ENCODE measurements at regions not wholly inside any gene's neighbourhood (a gene's known extent, or its start where the extent isn't known, plus 50 kb on each side); places are given as distances from the start of the nearest gene placed in this dataset.

GRCh38 chr7:86969865-86970264 lies 89.6 kb downstream of the ELAPOR2 start:
- Histone ChIP-seq H3K4me2 (ENCODE audit: low read depth, low read length, poor library complexity, severe bottlenecking) (no peak overlapping the region), H3K9ac (ENCODE audit: low read depth, low read length, poor library complexity, severe bottlenecking) (no peak overlapping the region), H3K27me3 (ENCODE audit: insufficient read depth, low read length, poor library complexity, severe bottlenecking) (no peaks in the 10 kb centered on the region), H3K9me3 (ENCODE audit: insufficient read depth, low read depth, low read length) (no peaks in the 10 kb centered on the region), H3K4me1 (ENCODE audit: insufficient read depth, low read length, poor library complexity, severe bottlenecking) (no peaks in the 10 kb centered on the region), H3K36me3 (ENCODE audit: insufficient read depth, low read length) (no peaks in the 10 kb centered on the region), H3K4me3 (ENCODE audit: low read length, poor library complexity, severe bottlenecking) (no peak overlapping the region), H3K79me2 (ENCODE audit: insufficient read depth, low read length) (no peaks in the 10 kb centered on the region), H3K9me2 (replicated peaks; ENCODE audit: low read depth, low read length) (no peaks in the 10 kb centered on the region), H3F3A (ENCODE audit: low read depth) (no peaks in the 10 kb centered on the region), H4K20me1 (ENCODE audit: insufficient read depth, low read length, poor library complexity, severe bottlenecking) (no peaks in the 10 kb centered on the region), H2AFZ (ENCODE audit: low read length) (no peak overlapping the region)
- TF ChIP-seq CTCF (conservative IDR thresholded peaks at IDR 0.05; ENCODE audit: low read length): no peak
- TF ChIP-seq EZH2phosphoT487 (IDR thresholded peaks at IDR 0.05; ENCODE audit: borderline replicate concordance): no peak

- no peaks in the 10 kb centered on the region for H3K79me2 ChIP-seq (ENCODE audit: insufficient read depth, low read length)
- no peaks in the 10 kb centered on the region for H3K27me3 ChIP-seq (ENCODE audit: insufficient read depth, low read length, poor library complexity, severe bottlenecking)
- no peaks in the 10 kb centered on the region for H3F3A ChIP-seq (ENCODE audit: low read depth)
- H4K20me1 ChIP-seq (ENCODE audit: insufficient read depth, low read length, poor library complexity, severe bottlenecking): no peaks in the 10 kb centered on the region
- H3K9ac ChIP-seq (ENCODE audit: low read depth, low read length, poor library complexity, severe bottlenecking): no peak overlapping the region
- no peak overlapping the region for H3K4me2 ChIP-seq (ENCODE audit: low read depth, low read length, poor library complexity, severe bottlenecking)
- TF ChIP-seq CTCF (conservative IDR thresholded peaks at IDR 0.05; ENCODE audit: low read length) (no peak), EZH2phosphoT487 (IDR thresholded peaks at IDR 0.05; ENCODE audit: borderline replicate concordance) (no peak)
- no peak overlapping the region for H3K4me3 ChIP-seq (ENCODE audit: low read length, poor library complexity, severe bottlenecking)
- H2AFZ ChIP-seq (ENCODE audit: low read length): no peak overlapping the region
- H3K9me2 ChIP-seq (replicated peaks; ENCODE audit: low read depth, low read length): no peaks in the 10 kb centered on the region
- no peaks in the 10 kb centered on the region for H3K4me1 ChIP-seq (ENCODE audit: insufficient read depth, low read length, poor library complexity, severe bottlenecking)
- no peaks in the 10 kb centered on the region for H3K36me3 ChIP-seq (ENCODE audit: insufficient read depth, low read length)
- H3K9me3 ChIP-seq (ENCODE audit: insufficient read depth, low read depth, low read length): no peaks in the 10 kb centered on the region
Measured at GRCh38 chr7:86968618-86969017, 90.8 kb downstream of the ELAPOR2 start.

- no peak overlapping the region for H3K9ac ChIP-seq (ENCODE audit: low read depth, low read length, poor library complexity, severe bottlenecking)
- no peaks in the 10 kb centered on the region for H3K27me3 ChIP-seq (ENCODE audit: insufficient read depth, low read length, poor library complexity, severe bottlenecking)
- H3K36me3 ChIP-seq (ENCODE audit: insufficient read depth, low read length): no peaks in the 10 kb centered on the region
- no peaks in the 10 kb centered on the region for H3F3A ChIP-seq (ENCODE audit: low read depth)
- H3K4me2 ChIP-seq (ENCODE audit: low read depth, low read length, poor library complexity, severe bottlenecking): no peak overlapping the region
- no peaks in the 10 kb centered on the region for H3K9me3 ChIP-seq (ENCODE audit: insufficient read depth, low read depth, low read length)
- TF ChIP-seq EZH2phosphoT487 (IDR thresholded peaks at IDR 0.05; ENCODE audit: borderline replicate concordance): no peak
- TF ChIP-seq CTCF (conservative IDR thresholded peaks at IDR 0.05; ENCODE audit: low read length): no peak
- H2AFZ ChIP-seq (ENCODE audit: low read length): no peak overlapping the region
- no peak overlapping the region for H3K4me3 ChIP-seq (ENCODE audit: low read length, poor library complexity, severe bottlenecking)
- no peaks in the 10 kb centered on the region for H3K4me1 ChIP-seq (ENCODE audit: insufficient read depth, low read length, poor library complexity, severe bottlenecking)
- no peaks in the 10 kb centered on the region for H3K79me2 ChIP-seq (ENCODE audit: insufficient read depth, low read length)
- H4K20me1 ChIP-seq (ENCODE audit: insufficient read depth, low read length, poor library complexity, severe bottlenecking): no peaks in the 10 kb centered on the region
- H3K9me2 ChIP-seq (replicated peaks; ENCODE audit: low read depth, low read length): no peaks in the 10 kb centered on the region
Measured at GRCh38 chr7:86966916-86967315, 92.5 kb downstream of the ELAPOR2 start.
